Psoas muscle (tissue), 7 donors: ENCODE measurements at regions not wholly inside any gene's neighbourhood (a gene's known extent, or its start where the extent isn't known, plus 50 kb on each side); places are given as distances from the start of the nearest gene placed in this dataset.
"Not testable (repeated sequence)": the region's sequence is repeated elsewhere in the genome, so short reads cannot be mapped to it uniquely, and the experiment has no call there.

Source experiments
- ATAC-seq, 4 donors: fragments of 200-7000 bp; cut with Tn5 transposase; one replicate each; pipeline ENCODE4 v1.9.1; 2020; ENCODE audit warnings: moderate library complexity in 3 of 4, mild to moderate bottlenecking in 2 of 4
- DNase-seq, 2 donors: peaks; one replicate each; pipeline ENCODE4 v3.0.0-alpha.2; 2020
- H3K27ac ChIP-seq: fragments of 200-600 bp; one replicate; pipeline ENCODE4 v1.8.0; 2022
- H3K27me3 ChIP-seq, 3 donors: fragments of 200-600 bp in 1 of 3; one replicate each; pipeline versions ENCODE4 v1.6.1 to v1.8.0; 2013 to 2022; ENCODE audit warnings: low read length in 2 of 3, mild to moderate bottlenecking in 2 of 3, moderate library complexity in 1 of 3; ENCODE audit not compliant: insufficient read depth in 3 of 3
- H3K36me3 ChIP-seq, 2 donors: fragments of 200-600 bp in 1 of 2; one replicate each; pipeline versions ENCODE4 v1.6.1 to v1.8.0; 2013 to 2022; ENCODE audit warnings: low read depth in 1 of 2, mild to moderate bottlenecking in 1 of 2, moderate library complexity in 1 of 2; ENCODE audit not compliant: insufficient read depth in 1 of 2
- H3K4me1 ChIP-seq: fragments of 200-600 bp; one replicate; pipeline ENCODE4 v1.8.0; 2022
- H3K4me3 ChIP-seq: fragments of 200-600 bp; one replicate; pipeline ENCODE4 v1.8.0; 2022; ENCODE audit warnings: mild to moderate bottlenecking
- H3K9me3 ChIP-seq: fragments of 200-600 bp; one replicate; pipeline ENCODE4 v1.8.0; 2022
- CTCF ChIP-seq: fragments of 200-600 bp; IDR thresholded peaks from one replicate; pipeline ENCODE4 v1.8.0; 2022; ENCODE audit warnings: antibody characterized with exemption
- WGBS, 3 donors: extraction: QIAGEN DNeasy Blood & Tissue Kit; methylation state at CpG; one replicate each; pipeline versions ENCODE4 v1.1.6 to v1.1.7; 2013; 5-methylcytosine and 5-hydroxymethylcytosine counted together
- intact Hi-C, 2 donors: fragments of 100-400 bp; cut with DNase I; formaldehyde crosslinking; loops; one replicate each; pipeline versions ENCODE4 v1.11.0 to v1.14.2; 2022
- donor health status: healthy with polysubstance abuse.
- donor health status: DM: no; HTN: no; CAD: no; lungs with moderate emphysema.
- donor health status: Bipolar disorder and iron deficiency.
- donor health status: healthy.
- donor health status: DM: yes; HTN: yes; CAD: no.
- donor health status: DM: no; HTN: no; CAD: no.
- donor health status: DM: yes; HTN: yes; CAD: no.

GRCh38 chr21:17391811-17392340, 121.0 kb upstream of the CXADR start:
- TF ChIP-seq CTCF: no peak
- H3K4me1 ChIP-seq: no peaks in the 10 kb centered on the region
- no peak overlapping the region for H3K27ac ChIP-seq
- no peaks in the 10 kb centered on the region for H3K9me3 ChIP-seq
- no peak for DNase-seq
- intact Hi-C loops: loop anchor here in 1 of 2 donors (5.0 kb wide), 1 partner anchor 190 kb away; no protein-coding TSS in a partner anchor
- H3K27me3 ChIP-seq: no peaks in the 10 kb centered on the region
- H3K4me3 ChIP-seq: no peak overlapping the region
- no peaks in the 10 kb centered on the region for H3K36me3 ChIP-seq
- WGBS, 3 donors: 77 to 80% (median 78%) methylated on average over 3 of the region's 3 CpGs
- ATAC-seq: no peak

- 53 to 58% (median 58%) methylated on average over 4 of the region's 4 CpGs for WGBS, 3 donors
Measured at GRCh38 chr21:17393413-17393812, 119.4 kb upstream of the CXADR start.

GRCh38 chr21:17396948-17397347, 115.9 kb upstream of the CXADR start:
- ATAC-seq: no peak
- intact Hi-C loops: no loop called here
- TF ChIP-seq CTCF: no peak
- no peaks in the 10 kb centered on the region for H3K4me1 ChIP-seq
- no peaks in the 10 kb centered on the region for H3K36me3 ChIP-seq
- no peak overlapping the region for H3K4me3 ChIP-seq
- H3K27me3 ChIP-seq: no peaks in the 10 kb centered on the region
- no peaks in the 10 kb centered on the region for H3K9me3 ChIP-seq
- DNase-seq: no peak
- H3K27ac ChIP-seq: no peak overlapping the region

More at GRCh38 chr21:17393413-17393812, 119.4 kb upstream of the CXADR start:
- no peaks in the 10 kb centered on the region for H3K36me3 ChIP-seq
- no peak for TF ChIP-seq CTCF
- no peak overlapping the region for H3K27ac ChIP-seq
- ATAC-seq: no peak
- DNase-seq: no peak
- H3K27me3 ChIP-seq: no peaks in the 10 kb centered on the region
- intact Hi-C loops: loop anchor here in 1 of 2 donors (5.0 kb wide), 1 partner anchor 189 kb away; no protein-coding TSS in a partner anchor
- H3K4me3 ChIP-seq: no peak overlapping the region
- no peaks in the 10 kb centered on the region for H3K9me3 ChIP-seq
- H3K4me1 ChIP-seq: no peaks in the 10 kb centered on the region

GRCh38 chr21:17397703-17398102, 115.1 kb upstream of the CXADR start:
- Histone ChIP-seq H3K4me1 (no peaks in the 10 kb centered on the region), H3K36me3 (no peaks in the 10 kb centered on the region), H3K27me3 (no peaks in the 10 kb centered on the region), H3K4me3 (no peak overlapping the region), H3K9me3 (no peaks in the 10 kb centered on the region), H3K27ac (no peak overlapping the region)
- no peak for TF ChIP-seq CTCF
- DNase-seq (no peak), ATAC-seq (no peak)
- intact Hi-C loops: no loop called here

GRCh38 chr21:17398954-17399353, 113.9 kb upstream of the CXADR start:
- intact Hi-C loops, H3K4me1 ChIP-seq, H3K4me3 ChIP-seq, H3K27ac ChIP-seq, H3K27me3 ChIP-seq, DNase-seq, H3K9me3 ChIP-seq, H3K36me3 ChIP-seq, ATAC-seq: not testable (repeated sequence)
- 79 to 84% (median 79%) methylated on average over 4 of the region's 4 CpGs for WGBS, 3 donors
